ENCODE measurements at regions not wholly inside any gene's neighbourhood (a gene's known extent, or its start where the extent isn't known, plus 50 kb on each side); places are given as distances from the start of the nearest gene placed in this dataset.

- Histone ChIP-seq H3K9ac (ENCODE audit: low read length) (no peak overlapping the region), H3K9me2 (replicated peaks; ENCODE audit: insufficient read depth, low read length) (no peaks in the 10 kb centered on the region), H3K79me2 (ENCODE audit: low read length) (no peaks in the 10 kb centered on the region), H3K36me3 (replicated peaks; ENCODE audit: insufficient read depth, low read length) (no peaks in the 10 kb centered on the region), H3F3A (ENCODE audit: insufficient read depth, low read length) (no peaks in the 10 kb centered on the region), H3K27me3 (replicated peaks; ENCODE audit: insufficient read depth, low read length) (no peaks in the 10 kb centered on the region), H3K27ac (ENCODE audit: low read length) (no peak overlapping the region), H3K4me1 (ENCODE audit: low read length) (no peaks in the 10 kb centered on the region), H3K9me3 (replicated peaks; ENCODE audit: insufficient read depth, low read length) (no peaks in the 10 kb centered on the region), H3K4me2 (ENCODE audit: low read depth, low read length) (no peak overlapping the region), H4K20me1 (ENCODE audit: insufficient read depth, low read length) (no peaks in the 10 kb centered on the region), H2AFZ (ENCODE audit: low read length) (no peak overlapping the region), H3K4me3 (ENCODE audit: low read length) (no peak overlapping the region)
- no peak for DNase-seq
- TF ChIP-seq EZH2phosphoT487 (IDR thresholded peaks at IDR 0.05; ENCODE audit: low read length) (no peak), EZH2 (optimal IDR thresholded peaks at IDR 0.05; ENCODE audit: low read depth, low read length) (no peak), CTCF (IDR thresholded peaks at IDR 0.05; ENCODE audit: low read length) (no peak)
Measured at GRCh38 chr11:91846002-91846401, 378.6 kb upstream of the FAT3 start.

GRCh38 chr11:91840640-91841240 lies 383.9 kb upstream of the FAT3 start:
- no peaks in the 10 kb centered on the region for H3K9me3 ChIP-seq (replicated peaks; ENCODE audit: insufficient read depth, low read length)
- no peaks in the 10 kb centered on the region for H3K79me2 ChIP-seq (ENCODE audit: low read length)
- no peaks in the 10 kb centered on the region for H3K27me3 ChIP-seq (replicated peaks; ENCODE audit: insufficient read depth, low read length)
- no peaks in the 10 kb centered on the region for H4K20me1 ChIP-seq (ENCODE audit: insufficient read depth, low read length)
- H2AFZ ChIP-seq (ENCODE audit: low read length) = no peak overlapping the region
- H3F3A ChIP-seq (ENCODE audit: insufficient read depth, low read length) = no peaks in the 10 kb centered on the region
- no peak overlapping the region for H3K9ac ChIP-seq (ENCODE audit: low read length)
- H3K27ac ChIP-seq (ENCODE audit: low read length) = no peak overlapping the region
- TF ChIP-seq EZH2 (optimal IDR thresholded peaks at IDR 0.05; ENCODE audit: low read depth, low read length) = no peak
- no peak for TF ChIP-seq CTCF (IDR thresholded peaks at IDR 0.05; ENCODE audit: low read length)
- TF ChIP-seq EZH2phosphoT487 (IDR thresholded peaks at IDR 0.05; ENCODE audit: low read length) = no peak
- no peaks in the 10 kb centered on the region for H3K9me2 ChIP-seq (replicated peaks; ENCODE audit: insufficient read depth, low read length)
- H3K4me1 ChIP-seq (ENCODE audit: low read length) = no peaks in the 10 kb centered on the region
- no peak overlapping the region for H3K4me3 ChIP-seq (ENCODE audit: low read length)
- no peaks in the 10 kb centered on the region for H3K36me3 ChIP-seq (replicated peaks; ENCODE audit: insufficient read depth, low read length)
- H3K4me2 ChIP-seq (ENCODE audit: low read depth, low read length) = no peak overlapping the region
- no peak for DNase-seq

- no peaks in the 10 kb centered on the region for H3K27me3 ChIP-seq (replicated peaks; ENCODE audit: insufficient read depth, low read length)
- TF ChIP-seq EZH2phosphoT487 (IDR thresholded peaks at IDR 0.05; ENCODE audit: low read length) = no peak
- no peak for TF ChIP-seq CTCF (IDR thresholded peaks at IDR 0.05; ENCODE audit: low read length)
- no peak for TF ChIP-seq EZH2 (optimal IDR thresholded peaks at IDR 0.05; ENCODE audit: low read depth, low read length)
- H3K9me2 ChIP-seq (replicated peaks; ENCODE audit: insufficient read depth, low read length) = no peaks in the 10 kb centered on the region
- H3K36me3 ChIP-seq (replicated peaks; ENCODE audit: insufficient read depth, low read length) = no peaks in the 10 kb centered on the region
- H3K4me3 ChIP-seq (ENCODE audit: low read length) = no peak overlapping the region
- H3K4me2 ChIP-seq (ENCODE audit: low read depth, low read length) = no peak overlapping the region
- H3F3A ChIP-seq (ENCODE audit: insufficient read depth, low read length) = no peaks in the 10 kb centered on the region
- no peaks in the 10 kb centered on the region for H4K20me1 ChIP-seq (ENCODE audit: insufficient read depth, low read length)
- no peaks in the 10 kb centered on the region for H3K79me2 ChIP-seq (ENCODE audit: low read length)
- no peaks in the 10 kb centered on the region for H3K4me1 ChIP-seq (ENCODE audit: low read length)
- no peak overlapping the region for H3K27ac ChIP-seq (ENCODE audit: low read length)
- H2AFZ ChIP-seq (ENCODE audit: low read length) = no peak overlapping the region
- no peaks in the 10 kb centered on the region for H3K9me3 ChIP-seq (replicated peaks; ENCODE audit: insufficient read depth, low read length)
- H3K9ac ChIP-seq (ENCODE audit: low read length) = no peak overlapping the region
- no peak for DNase-seq
Measured at GRCh38 chr11:91837411-91838330, 386.9 kb upstream of the FAT3 start.
